ENCODE measurements at regions not wholly inside any gene's neighbourhood (a gene's known extent, or its start where the extent isn't known, plus 50 kb on each side); places are given as distances from the start of the nearest gene placed in this dataset.
"Not testable (repeated sequence)": the region's sequence is repeated elsewhere in the genome, so short reads cannot be mapped to it uniquely, and the experiment has no call there.

DNA sequence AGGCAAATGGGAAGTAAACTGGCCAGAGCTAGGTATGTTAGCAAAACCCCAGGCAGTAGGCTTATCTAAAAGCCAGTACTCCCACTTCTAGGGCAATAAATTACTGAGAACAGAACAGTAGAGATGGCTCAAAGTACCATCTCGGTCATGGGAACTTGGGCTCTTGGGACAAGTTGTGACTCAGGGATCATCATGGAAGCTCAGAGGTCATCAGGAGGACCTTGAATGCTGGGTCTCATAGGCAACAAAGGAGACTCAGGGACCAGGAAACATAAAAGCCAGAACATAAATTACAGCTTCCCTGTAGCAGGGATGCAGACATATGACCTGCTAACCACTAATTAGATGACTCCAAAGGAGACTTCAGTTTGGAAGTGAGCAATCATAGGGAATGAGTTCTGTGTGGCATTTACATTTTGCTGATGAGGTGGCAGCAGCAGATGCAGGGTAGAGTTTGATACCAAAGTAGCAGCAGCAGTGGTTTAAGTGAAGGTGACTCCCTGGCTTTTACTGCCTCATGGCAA is 97.6 kb upstream of the SCAF11 start:
- no peak for DNase-seq (ENCODE audit: low spot score)

DNA sequence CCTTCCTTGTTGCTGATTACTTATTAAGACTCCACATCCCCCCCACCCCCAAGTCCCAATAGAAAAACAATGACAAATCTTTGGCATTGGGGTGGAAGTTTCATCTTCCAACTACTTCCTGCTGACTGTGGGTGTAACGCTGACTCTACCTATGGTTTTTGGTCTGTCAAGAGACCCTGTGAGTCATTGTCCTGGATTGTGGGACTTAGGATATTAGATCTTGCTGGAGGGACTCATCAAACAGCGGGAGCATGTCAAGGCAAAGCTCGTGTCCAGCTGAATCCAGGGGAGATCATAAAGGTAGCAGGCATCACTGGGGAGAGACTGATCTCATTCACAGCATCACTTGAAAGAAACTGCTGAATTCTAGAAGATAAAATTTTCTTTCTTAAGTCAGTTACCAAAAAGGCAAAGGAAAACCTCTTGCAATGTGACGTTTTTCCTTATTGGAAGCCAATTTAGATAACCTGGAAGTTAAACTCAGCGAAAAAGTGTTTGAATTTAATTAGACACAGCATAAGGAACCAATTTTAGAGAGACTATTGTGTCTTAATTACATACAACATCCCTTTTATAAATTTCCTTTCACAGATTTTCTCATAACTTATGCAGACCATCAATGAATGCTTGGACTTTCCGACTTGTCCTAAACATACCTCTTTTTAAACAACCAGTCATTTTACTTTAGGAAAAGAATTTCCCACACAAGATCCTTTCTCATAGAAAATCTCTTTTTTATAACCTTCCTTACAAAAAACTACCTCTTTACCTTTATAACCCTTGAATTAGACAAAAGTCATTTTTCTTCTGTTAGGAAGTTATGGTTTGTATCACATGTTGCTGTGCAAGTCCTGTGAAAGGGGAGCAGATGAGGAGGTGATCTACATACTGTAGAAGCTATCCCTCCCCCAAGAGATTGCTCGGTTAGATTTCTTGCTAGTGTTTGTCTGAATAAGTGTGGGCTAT is 94.6 kb upstream of the SCAF11 start:
- no peak for DNase-seq (ENCODE audit: low spot score)

DNA sequence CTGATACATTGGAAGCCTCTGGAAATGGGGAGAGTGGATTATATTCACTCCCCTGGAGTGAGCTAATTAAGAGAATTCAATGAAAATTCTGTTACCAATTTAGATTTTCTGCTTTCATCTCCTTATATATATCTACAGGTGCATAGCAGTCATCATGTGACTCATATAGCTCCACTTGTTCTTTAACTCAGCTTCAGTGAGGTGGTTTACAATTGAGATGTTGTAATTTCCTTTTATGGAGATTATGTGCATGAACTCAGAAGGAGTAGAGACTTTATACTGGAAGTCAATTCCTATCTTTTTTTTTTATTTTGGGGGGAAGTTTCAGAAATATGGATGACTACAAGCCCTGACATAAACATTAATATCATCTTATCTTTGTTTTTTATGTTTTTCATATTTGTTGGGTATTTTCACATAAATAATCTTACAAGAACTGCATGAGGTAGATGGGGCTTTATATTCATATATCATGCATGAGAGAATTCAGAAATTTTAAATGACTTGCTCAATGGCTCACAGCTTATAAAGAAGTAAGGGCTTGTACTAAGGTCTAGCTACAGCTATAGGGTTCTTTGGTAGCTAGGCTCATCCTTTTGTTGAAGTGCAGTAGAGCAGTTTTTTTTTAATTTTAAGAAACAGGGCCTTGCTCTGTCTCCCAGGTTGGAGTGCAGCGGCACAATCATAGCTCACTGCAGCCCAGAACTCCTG is 92.3 kb upstream of the SCAF11 start:
- no peak for DNase-seq (ENCODE audit: low spot score)

DNA sequence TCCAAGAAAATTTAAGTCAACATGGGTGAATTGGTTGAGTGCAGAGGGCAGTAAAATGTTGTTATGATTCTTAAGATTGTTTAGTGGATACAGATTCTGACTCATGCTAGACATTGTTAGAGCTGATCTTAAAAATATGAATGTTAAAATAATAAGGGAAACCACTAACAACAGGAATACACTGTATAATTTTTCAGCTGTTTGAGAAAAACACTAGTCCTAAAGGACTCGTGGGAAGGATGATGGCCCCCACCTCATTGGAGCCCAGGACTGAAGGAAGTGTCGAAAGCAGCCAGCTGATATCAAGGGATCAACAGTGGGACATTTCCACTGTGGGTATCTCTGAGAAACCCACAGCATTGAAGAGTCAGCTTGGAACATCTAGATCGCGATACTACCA is 82.9 kb upstream of the SCAF11 start:
- DNase-seq (ENCODE audit: low spot score), result no peak

DNA sequence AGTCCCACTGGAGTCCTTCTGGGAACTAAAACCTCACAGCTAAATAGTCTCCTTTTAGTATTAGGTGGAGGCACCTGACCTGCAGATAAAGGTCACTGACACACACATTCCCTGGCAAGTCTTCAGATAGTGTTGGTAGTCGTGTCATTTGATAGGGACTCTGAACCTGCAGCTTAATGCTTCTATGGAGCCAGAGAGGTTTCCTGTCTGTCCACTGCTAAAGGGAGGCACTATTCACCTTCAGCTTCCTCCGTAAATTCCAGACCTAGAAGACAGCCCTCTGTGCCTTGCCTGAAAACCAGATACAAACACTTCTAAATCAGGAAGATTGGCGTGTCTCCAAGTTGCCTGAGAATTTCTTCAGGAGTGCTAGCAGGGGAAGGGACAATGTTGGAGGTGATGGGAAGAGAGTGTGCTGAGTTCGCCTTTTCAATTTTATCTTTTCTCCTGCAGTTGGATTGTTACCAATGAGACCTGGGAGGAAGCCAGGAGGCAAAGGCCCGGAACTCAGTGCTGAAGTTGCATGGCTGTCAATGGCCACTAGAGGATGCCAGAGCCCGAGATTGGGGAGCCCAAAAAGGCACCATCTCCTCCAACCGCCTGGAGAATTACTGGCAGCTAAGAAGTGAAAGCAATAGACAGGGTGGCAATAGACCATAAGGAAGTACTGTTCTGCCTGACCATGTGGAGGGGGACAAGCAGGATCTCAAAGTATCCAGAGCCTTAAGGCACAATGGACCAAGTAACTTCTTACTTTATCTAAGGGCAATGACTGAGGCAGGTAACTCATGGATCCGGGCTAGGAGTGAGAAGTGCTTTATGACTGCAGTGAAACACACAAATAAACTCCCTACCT is 81.6 kb upstream of the SCAF11 start:
- peak; percentile 86 for DNase-seq (ENCODE audit: low spot score)

GRCh38 chr12:46071335-46071734 is 81.0 kb upstream of the SCAF11 start:
- DNase-seq (ENCODE audit: low spot score), result no peak

DNA sequence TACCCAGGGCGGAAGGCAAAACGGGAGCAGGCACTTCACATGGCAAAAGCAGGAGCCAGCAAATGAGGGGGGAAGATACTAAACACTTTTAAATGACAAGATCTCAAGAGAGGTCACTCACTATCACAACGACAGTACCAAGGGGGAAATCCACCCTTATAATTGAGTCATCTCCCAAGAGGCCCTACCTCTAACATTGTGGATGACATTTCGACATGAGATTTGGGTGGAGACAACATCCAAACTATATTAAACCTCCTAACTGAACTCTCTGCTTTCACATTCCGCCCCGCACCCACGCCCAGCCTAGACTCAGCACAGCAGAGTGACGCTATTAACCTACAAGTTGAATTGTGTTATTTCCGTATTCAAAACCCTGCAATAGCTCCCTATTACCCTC is 76.7 kb upstream of the SCAF11 start:
- no peak for DNase-seq (ENCODE audit: low spot score)

GRCh38 chr12:46065412-46066166 is 75.2 kb upstream of the SCAF11 start:
- no peak for DNase-seq (ENCODE audit: low spot score)

DNA sequence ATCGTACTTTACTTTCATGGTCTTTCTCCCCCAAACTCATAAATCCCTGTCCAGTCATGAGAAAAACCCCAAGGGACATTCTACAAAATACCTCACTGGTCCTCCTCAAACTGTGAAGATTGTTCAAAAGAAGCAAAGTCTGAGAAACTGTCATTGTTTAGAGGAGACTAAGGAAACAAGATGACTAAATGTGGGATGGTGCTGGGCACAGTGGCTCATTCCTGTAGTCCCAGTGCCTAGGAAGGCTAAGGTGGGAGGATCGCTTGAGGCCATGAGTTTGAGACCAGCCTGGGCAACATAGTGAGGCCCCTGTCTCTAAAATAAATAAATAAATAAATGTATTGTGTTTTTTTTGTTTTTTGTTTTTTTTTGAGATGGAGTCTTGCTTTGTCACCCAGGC is 74.2 kb upstream of the SCAF11 start:
- DNase-seq (ENCODE audit: low spot score), result no peak

- DNase-seq (ENCODE audit: low spot score), result not testable (repeated sequence)
These were observed 68.3 kb upstream of the SCAF11 start for GRCh38 chr12:46058697-46059096.

DNA sequence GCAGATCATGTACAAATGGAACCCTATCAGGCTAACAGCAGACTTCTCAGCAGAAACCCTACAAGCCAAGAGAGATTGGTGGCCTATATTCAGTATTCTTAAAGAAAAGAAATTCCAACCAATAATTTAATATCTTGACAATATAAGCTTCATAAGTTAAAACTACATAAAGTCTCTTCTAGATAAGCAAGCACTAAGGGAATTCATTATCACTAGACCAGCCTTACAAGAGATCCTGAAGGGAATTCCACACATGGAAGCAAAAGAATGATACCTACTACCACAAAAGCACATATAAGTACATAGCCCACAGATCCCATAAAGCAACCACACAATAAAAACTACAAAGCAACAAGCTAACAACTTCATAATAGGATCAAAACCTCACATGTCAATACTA is 60.4 kb upstream of the SCAF11 start:
- DNase-seq (ENCODE audit: low spot score), result no peak

DNA sequence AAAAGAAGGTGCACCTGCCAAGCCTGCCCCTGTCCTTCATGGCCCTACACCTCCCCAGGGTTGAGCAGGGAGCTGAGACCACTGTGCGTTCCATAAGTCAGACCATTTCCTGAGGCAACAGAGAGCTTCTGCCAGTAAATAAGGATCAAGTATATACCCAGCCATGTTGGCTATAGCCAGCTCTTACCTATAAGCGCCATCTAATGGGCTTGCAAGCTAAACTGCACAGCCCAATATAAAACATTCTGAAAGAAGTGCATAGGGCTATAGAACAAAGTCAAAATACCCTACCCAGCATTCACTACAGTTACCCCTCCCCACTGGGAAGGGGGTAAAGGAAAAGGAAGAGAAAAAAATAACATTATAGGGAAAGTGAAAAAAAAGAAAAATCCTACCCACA is 59.3 kb upstream of the SCAF11 start:
- DNase-seq (ENCODE audit: low spot score), result no peak

- no peak for DNase-seq (ENCODE audit: low spot score)
These were observed 56.1 kb upstream of the SCAF11 start for GRCh38 chr12:46046436-46046835.

GRCh38 chr12:46043972-46044520 is 53.7 kb upstream of the SCAF11 start:
- no peak for DNase-seq (ENCODE audit: low spot score)
